DOHH2 (cell line): ENCODE measurements at regions not wholly inside any gene's neighbourhood (a gene's known extent, or its start where the extent isn't known, plus 50 kb on each side); places are given as distances from the start of the nearest gene placed in this dataset.

Source experiments
- H3F3A ChIP-seq: fragments of 200-600 bp; sonication (generic), shearing (Covaris generic); 2 replicates; pipeline ENCODE4 v1.6.0; 2016; ENCODE audit warnings: antibody characterized with exemption, mild to moderate bottlenecking; ENCODE audit not compliant: control insufficient read depth, insufficient read depth
- H3K27ac ChIP-seq: fragments of 200-600 bp; sonication (generic); 2 replicates; pipeline ENCODE4 v1.5.1; 2014; ENCODE audit warnings: low read depth, mild to moderate bottlenecking, low read length, moderate library complexity
- H3K27me3 ChIP-seq: fragments of 200-600 bp; sonication (generic); 2 replicates; pipeline ENCODE4 v1.6.1; 2014; ENCODE audit warnings: mild to moderate bottlenecking, low read length, mixed read lengths; ENCODE audit not compliant: control insufficient read depth
- H3K36me3 ChIP-seq: fragments of 200-600 bp; sonication (generic); 2 replicates; pipeline ENCODE4 v1.6.1; 2014; ENCODE audit warnings: mild to moderate bottlenecking, low read length, moderate library complexity, mixed read lengths; ENCODE audit not compliant: control insufficient read depth
- H3K4me1 ChIP-seq: fragments of 200-600 bp; sonication (generic); 2 replicates; pipeline ENCODE4 v1.6.1; 2014; ENCODE audit warnings: mild to moderate bottlenecking, low read length, mixed read lengths; ENCODE audit not compliant: control insufficient read depth
- H3K4me2 ChIP-seq: fragments of 200-600 bp; sonication (generic); 2 replicates; pipeline ENCODE4 v1.6.0; 2014; ENCODE audit warnings: mild to moderate bottlenecking, low read length, moderate library complexity
- H3K4me3 ChIP-seq: fragments of 200-600 bp; sonication (generic); 2 replicates; pipeline ENCODE4 v1.5.1; 2014; ENCODE audit warnings: mild to moderate bottlenecking, low read length, mixed read lengths
- H3K79me2 ChIP-seq: fragments of 200-600 bp; sonication (generic); 2 replicates; pipeline ENCODE4 v1.6.1; 2014; ENCODE audit warnings: mild to moderate bottlenecking, low read length, mixed read lengths; ENCODE audit not compliant: control insufficient read depth
- H3K9me2 ChIP-seq: fragments of 200-600 bp; sonication (generic); replicated peaks from 2 replicates; pipeline ENCODE4 v1.6.1; 2014; ENCODE audit warnings: mild to moderate bottlenecking, low read length, mixed read lengths; ENCODE audit not compliant: control insufficient read depth
- H3K9me3 ChIP-seq: fragments of 200-600 bp; sonication (generic); 2 replicates; pipeline ENCODE4 v1.6.1; 2014; ENCODE audit warnings: antibody characterized with exemption, low read length, mixed read lengths; ENCODE audit not compliant: control insufficient read depth, insufficient read depth
- H4K20me1 ChIP-seq: fragments of 200-600 bp; sonication (generic); 2 replicates; pipeline ENCODE4 v1.6.0; 2014; ENCODE audit warnings: low read depth, mild to moderate bottlenecking, antibody characterized with exemption, low read length, moderate library complexity; ENCODE audit not compliant: control insufficient read depth, insufficient read depth
- CTCF ChIP-seq: fragments of 200-600 bp; sonication (generic); IDR thresholded peaks from one replicate; pipeline ENCODE4 v1.5.1; 2014; ENCODE audit warnings: antibody characterized with exemption, mild to moderate bottlenecking, low read depth, low read length; ENCODE audit not compliant: poor library complexity, severe bottlenecking
- EZH2phosphoT487 ChIP-seq: fragments of 200-600 bp; sonication (generic); IDR thresholded peaks from 2 replicates; pipeline ENCODE4 v1.6.1; 2017; ENCODE audit warnings: borderline replicate concordance, mild to moderate bottlenecking, antibody characterized with exemption, low read length, moderate library complexity, mixed read lengths

DNA sequence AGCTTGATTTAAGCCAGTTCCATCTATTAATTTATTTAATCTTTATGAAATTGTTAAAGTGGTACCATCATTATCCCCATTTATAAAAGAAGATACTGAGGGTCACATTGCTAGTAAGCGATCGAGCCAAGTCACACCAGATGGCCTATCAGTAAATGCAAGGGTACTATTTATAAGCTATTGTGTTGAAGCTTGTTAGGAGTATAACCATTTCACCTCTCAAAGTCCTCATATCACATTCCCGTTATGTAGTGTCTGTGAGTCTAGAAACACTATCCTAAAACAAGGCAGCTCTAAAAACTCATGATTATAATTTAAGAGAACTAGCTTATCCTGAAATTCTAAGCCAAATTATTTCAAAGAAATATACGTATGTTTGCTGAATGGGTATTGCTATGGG, 1161.8 kb downstream of the EFNA5 start:
- Histone ChIP-seq H3K36me3 (no peaks in the 10 kb centered on the region), H3K4me1 (no peaks in the 10 kb centered on the region), H3K27ac (no peak overlapping the region), H3K4me2 (no peak overlapping the region), H3K9me3 (no peaks in the 10 kb centered on the region), H3F3A (no peaks in the 10 kb centered on the region), H3K9me2 (no peaks in the 10 kb centered on the region), H3K79me2 (no peaks in the 10 kb centered on the region), H3K27me3 (no peaks in the 10 kb centered on the region), H4K20me1 (no peaks in the 10 kb centered on the region), H3K4me3 (no peak overlapping the region)
- no peak for TF ChIP-seq CTCF
- no peak for TF ChIP-seq EZH2phosphoT487

DNA sequence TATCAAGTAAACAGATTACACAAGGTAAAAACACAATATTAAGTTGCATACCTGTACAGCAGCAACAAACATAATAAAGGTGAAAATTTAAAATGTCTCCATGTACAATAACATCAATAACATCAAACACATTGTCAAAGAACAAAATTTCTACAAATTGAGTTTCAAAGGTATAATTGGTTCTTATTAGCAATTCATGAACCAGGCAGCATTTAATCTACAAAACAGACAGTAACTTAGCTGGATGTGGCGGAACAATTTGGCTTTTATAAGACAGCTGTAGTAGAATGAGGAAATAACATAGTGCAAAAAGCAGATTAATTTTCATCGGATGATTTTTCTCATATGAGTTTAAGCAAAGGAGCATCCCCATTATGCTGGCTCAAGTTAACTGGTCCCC, 1176.8 kb downstream of the EFNA5 start:
- no peak overlapping the region for H3K4me3 ChIP-seq
- no peaks in the 10 kb centered on the region for H3K36me3 ChIP-seq
- no peaks in the 10 kb centered on the region for H3K79me2 ChIP-seq
- TF ChIP-seq EZH2phosphoT487: no peak
- TF ChIP-seq CTCF: no peak
- no peak overlapping the region for H3K4me2 ChIP-seq
- no peaks in the 10 kb centered on the region for H3K9me3 ChIP-seq
- H3F3A ChIP-seq: no peaks in the 10 kb centered on the region
- no peaks in the 10 kb centered on the region for H3K4me1 ChIP-seq
- H3K27ac ChIP-seq: no peak overlapping the region
- no peaks in the 10 kb centered on the region for H3K9me2 ChIP-seq
- no peaks in the 10 kb centered on the region for H3K27me3 ChIP-seq
- no peaks in the 10 kb centered on the region for H4K20me1 ChIP-seq

- Histone ChIP-seq H3K9me2 (no peaks in the 10 kb centered on the region), H3K4me2 (no peak overlapping the region), H3K79me2 (no peaks in the 10 kb centered on the region), H3K27ac (no peak overlapping the region), H3K4me1 (no peaks in the 10 kb centered on the region), H3F3A (no peaks in the 10 kb centered on the region), H3K4me3 (no peak overlapping the region), H3K27me3 (no peaks in the 10 kb centered on the region), H3K36me3 (no peaks in the 10 kb centered on the region), H4K20me1 (no peaks in the 10 kb centered on the region), H3K9me3 (no peaks in the 10 kb centered on the region)
- no peak for TF ChIP-seq CTCF
- TF ChIP-seq EZH2phosphoT487: no peak
Observed at GRCh38 chr5:106489004-106489403, 1181.7 kb downstream of the EFNA5 start.

DNA sequence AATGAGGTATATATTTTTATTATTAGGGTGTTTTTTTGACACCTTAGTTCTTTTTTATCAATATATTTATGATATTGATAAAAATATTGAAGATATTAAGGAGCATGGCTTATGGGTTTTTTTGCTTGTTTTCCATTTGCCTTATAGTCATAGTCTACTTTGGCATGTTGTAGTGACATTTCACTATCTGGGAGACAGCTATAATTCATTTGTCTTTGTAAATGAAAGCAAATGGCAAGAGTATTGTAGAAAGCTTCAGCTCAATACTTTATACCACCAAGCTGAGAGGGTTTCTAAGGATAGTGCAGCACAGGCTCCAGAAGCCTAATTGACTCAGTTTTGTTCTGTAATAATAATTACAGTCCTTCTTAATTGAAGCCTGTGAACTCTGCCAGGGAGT, 1182.3 kb downstream of the EFNA5 start:
- TF ChIP-seq CTCF: no peak
- no peak for TF ChIP-seq EZH2phosphoT487
- H3K9me2 ChIP-seq: no peaks in the 10 kb centered on the region
- no peak overlapping the region for H3K4me2 ChIP-seq
- H3K27me3 ChIP-seq: no peaks in the 10 kb centered on the region
- no peak overlapping the region for H3K27ac ChIP-seq
- H3K4me1 ChIP-seq: no peaks in the 10 kb centered on the region
- no peaks in the 10 kb centered on the region for H3K36me3 ChIP-seq
- H3K9me3 ChIP-seq: no peaks in the 10 kb centered on the region
- H3K4me3 ChIP-seq: no peak overlapping the region
- H3K79me2 ChIP-seq: no peaks in the 10 kb centered on the region
- H4K20me1 ChIP-seq: no peaks in the 10 kb centered on the region
- no peaks in the 10 kb centered on the region for H3F3A ChIP-seq
